IPS-18c (cell line): ENCODE measurements at regions not wholly inside any gene's neighbourhood (a gene's known extent, or its start where the extent isn't known, plus 50 kb on each side); places are given as distances from the start of the nearest gene placed in this dataset.
"Not testable (repeated sequence)": the region's sequence is repeated elsewhere in the genome, so short reads cannot be mapped to it uniquely, and the experiment has no call there.

ENCODE experiments used
- H3K4me3 ChIP-seq: 2 replicates; pipeline ENCODE4 v1.7.0; 2013; ENCODE audit warnings: low read depth, mild to moderate bottlenecking, low read length, moderate library complexity; ENCODE audit not compliant: insufficient read depth
- H3K9me3 ChIP-seq: one replicate; pipeline ENCODE4 v1.6.1; 2013; ENCODE audit warnings: mild to moderate bottlenecking, low read length, moderate library complexity; ENCODE audit not compliant: control insufficient read depth, insufficient read depth

GRCh38 chr19:30066781-30067759 is 125.0 kb downstream of the URI1 start:
- H3K4me3 ChIP-seq, result no peak overlapping the region
- no peaks in the 10 kb centered on the region for H3K9me3 ChIP-seq

GRCh38 chr19:30067956-30068506 is 126.0 kb downstream of the URI1 start:
- not testable (repeated sequence) for H3K9me3 ChIP-seq

GRCh38 chr19:30068528-30069395 is 126.7 kb downstream of the URI1 start:
- Histone ChIP-seq H3K4me3 (no peak overlapping the region), H3K9me3 (no peaks in the 10 kb centered on the region)

More at GRCh38 chr19:30067956-30068506, 126.0 kb downstream of the URI1 start:
- H3K4me3 ChIP-seq, result not testable (repeated sequence)

GRCh38 chr19:30069535-30070197 is 127.6 kb downstream of the URI1 start:
- H3K9me3 ChIP-seq, result no peaks in the 10 kb centered on the region
- H3K4me3 ChIP-seq, result no peak overlapping the region

- H3K9me3 ChIP-seq, result no peaks in the 10 kb centered on the region
- no peak overlapping the region for H3K4me3 ChIP-seq
Observed at GRCh38 chr19:30070198-30070967, 128.3 kb downstream of the URI1 start.

- H3K9me3 ChIP-seq, result no peaks in the 10 kb centered on the region
Observed at GRCh38 chr19:30070968-30071632, 129.1 kb downstream of the URI1 start.

GRCh38 chr19:30071871-30072270 is 129.8 kb downstream of the URI1 start:
- Histone ChIP-seq H3K4me3 (no peak overlapping the region), H3K9me3 (no peaks in the 10 kb centered on the region)

More at GRCh38 chr19:30070968-30071632, 129.1 kb downstream of the URI1 start:
- no peak overlapping the region for H3K4me3 ChIP-seq

- Histone ChIP-seq H3K4me3 (no peak overlapping the region), H3K9me3 (no peaks in the 10 kb centered on the region)
Observed at GRCh38 chr19:30073152-30074000, 131.3 kb downstream of the URI1 start.

- H3K9me3 ChIP-seq, result no peaks in the 10 kb centered on the region
- H3K4me3 ChIP-seq, result no peak overlapping the region
Observed at GRCh38 chr19:30074096-30074495, 132.1 kb downstream of the URI1 start.

GRCh38 chr19:30074741-30075715 is 133.0 kb downstream of the URI1 start:
- no peaks in the 10 kb centered on the region for H3K9me3 ChIP-seq
- no peak overlapping the region for H3K4me3 ChIP-seq

GRCh38 chr19:30076101-30076551 is 134.1 kb downstream of the URI1 start:
- H3K9me3 ChIP-seq, result no peaks in the 10 kb centered on the region

GRCh38 chr19:30076751-30077670 is 135.0 kb downstream of the URI1 start:
- Histone ChIP-seq H3K4me3 (no peak overlapping the region), H3K9me3 (no peaks in the 10 kb centered on the region)

More at GRCh38 chr19:30076101-30076551, 134.1 kb downstream of the URI1 start:
- no peak overlapping the region for H3K4me3 ChIP-seq

- no peaks in the 10 kb centered on the region for H3K9me3 ChIP-seq
- H3K4me3 ChIP-seq, result no peak overlapping the region
Observed at GRCh38 chr19:30077851-30078355, 135.9 kb downstream of the URI1 start.
